ENCODE measurements at regions not wholly inside any gene's neighbourhood (a gene's known extent, or its start where the extent isn't known, plus 50 kb on each side); places are given as distances from the start of the nearest gene placed in this dataset.

GRCh38 chr4:71147261-71147660 is 153.8 kb downstream of the DCK start:
- no peak for DNase-seq
- no peaks in the 10 kb centered on the region for H3K9me3 ChIP-seq
- no peak overlapping the region for H3K4me3 ChIP-seq
- no peaks in the 10 kb centered on the region for H3K27me3 ChIP-seq
- no peak overlapping the region for H3K27ac ChIP-seq
- no peaks in the 10 kb centered on the region for H3K36me3 ChIP-seq (ENCODE audit: low read depth, missing control alignments)
- intact Hi-C loops (cut with DNase I; ENCODE audit: low total_unique reads): no loop called here
- H3K4me1 ChIP-seq: no peaks in the 10 kb centered on the region
- TF ChIP-seq CTCF (IDR thresholded peaks at IDR 0.05): no peak
- TF ChIP-seq POLR2A (IDR thresholded peaks at IDR 0.05): no peak

GRCh38 chr4:71148545-71148944 is 155.1 kb downstream of the DCK start:
- Histone ChIP-seq H3K27me3 (no peaks in the 10 kb centered on the region), H3K36me3 (ENCODE audit: low read depth, missing control alignments) (no peaks in the 10 kb centered on the region), H3K9me3 (no peaks in the 10 kb centered on the region), H3K4me3 (no peak overlapping the region), H3K27ac (no peak overlapping the region), H3K4me1 (no peaks in the 10 kb centered on the region)
- no peak for TF ChIP-seq POLR2A (IDR thresholded peaks at IDR 0.05)
- TF ChIP-seq CTCF (IDR thresholded peaks at IDR 0.05): no peak
- intact Hi-C loops (cut with DNase I; ENCODE audit: low total_unique reads): no loop called here
- WGBS, 2 donors: 100% methylated on average over 1 of the region's 1 CpG
- DNase-seq: no peak

GRCh38 chr4:71151054-71151453 is 157.6 kb downstream of the DCK start:
- Histone ChIP-seq H3K4me1 (no peaks in the 10 kb centered on the region), H3K4me3 (no peak overlapping the region), H3K27me3 (no peaks in the 10 kb centered on the region), H3K27ac (no peak overlapping the region), H3K9me3 (no peaks in the 10 kb centered on the region), H3K36me3 (ENCODE audit: low read depth, missing control alignments) (no peaks in the 10 kb centered on the region)
- no peak for DNase-seq
- WGBS, 2 donors: 87 to 93% methylated on average over 2 of the region's 2 CpGs
- intact Hi-C loops (cut with DNase I; ENCODE audit: low total_unique reads): no loop called here
- TF ChIP-seq POLR2A (IDR thresholded peaks at IDR 0.05) (no peak), CTCF (IDR thresholded peaks at IDR 0.05) (no peak)

- TF ChIP-seq CTCF (IDR thresholded peaks at IDR 0.05): no peak
- TF ChIP-seq POLR2A (IDR thresholded peaks at IDR 0.05): no peak
- H3K9me3 ChIP-seq: no peaks in the 10 kb centered on the region
- no peaks in the 10 kb centered on the region for H3K27me3 ChIP-seq
- H3K27ac ChIP-seq: no peak overlapping the region
- H3K4me3 ChIP-seq: no peak overlapping the region
- no peaks in the 10 kb centered on the region for H3K4me1 ChIP-seq
- intact Hi-C loops (cut with DNase I; ENCODE audit: low total_unique reads): no loop called here
- H3K36me3 ChIP-seq (ENCODE audit: low read depth, missing control alignments): no peaks in the 10 kb centered on the region
- DNase-seq: no peak
- 18 to 34% methylated on average over 4 of the region's 4 CpGs for WGBS, 2 donors
Observed at GRCh38 chr4:71156616-71157015, 163.2 kb downstream of the DCK start.

GRCh38 chr4:71162386-71162785 is 168.9 kb downstream of the DCK start:
- H3K4me1 ChIP-seq: no peaks in the 10 kb centered on the region
- H3K27me3 ChIP-seq: no peaks in the 10 kb centered on the region
- H3K36me3 ChIP-seq (ENCODE audit: low read depth, missing control alignments): no peaks in the 10 kb centered on the region
- H3K9me3 ChIP-seq: no peaks in the 10 kb centered on the region
- DNase-seq: no peak
- no peak overlapping the region for H3K27ac ChIP-seq
- WGBS, 2 donors: 94 to 98% methylated on average over 1 of the region's 1 CpG
- intact Hi-C loops (cut with DNase I; ENCODE audit: low total_unique reads): no loop called here
- no peak overlapping the region for H3K4me3 ChIP-seq
- TF ChIP-seq CTCF (IDR thresholded peaks at IDR 0.05) (no peak), POLR2A (IDR thresholded peaks at IDR 0.05) (no peak)
